ENCODE measurements at regions not wholly inside any gene's neighbourhood (a gene's known extent, or its start where the extent isn't known, plus 50 kb on each side); places are given as distances from the start of the nearest gene placed in this dataset.

DNA sequence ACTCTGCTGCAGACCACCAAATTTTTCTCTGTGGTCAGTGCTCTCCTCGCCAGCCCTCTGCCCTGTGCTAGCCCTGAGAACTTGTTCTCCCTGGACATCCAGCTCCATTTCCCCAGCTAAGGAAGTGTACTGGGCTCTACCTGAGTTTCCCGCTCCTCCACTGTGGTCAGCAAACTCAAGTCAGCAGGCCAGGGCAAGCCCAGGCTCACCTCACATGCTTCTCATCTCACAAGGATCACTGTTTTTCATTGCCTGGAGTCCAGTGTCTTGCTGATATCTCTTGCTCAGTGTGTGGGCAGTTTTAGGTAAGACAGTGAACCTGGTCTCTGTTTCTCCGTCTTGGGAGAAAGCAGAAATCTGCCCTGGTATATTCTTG is 201.4 kb downstream of the FOXO1 start:
- H3K79me1 ChIP-seq (replicated peaks; ENCODE audit: low read length, poor library complexity, severe bottlenecking) = no peaks in the 10 kb centered on the region
- H3K4me3 ChIP-seq (ENCODE audit: insufficient read depth in 1 of 2, low read depth in 1 of 2, low read length in 2 of 2) = no peak overlapping the region
- H3K36me3 ChIP-seq (ENCODE audit: control insufficient read depth in 1 of 2, insufficient read depth in 2 of 2, low read depth in 1 of 2, low read length in 2 of 2) = no peaks in the 10 kb centered on the region
- no peaks in the 10 kb centered on the region for H3K9me3 ChIP-seq (ENCODE audit: control insufficient read depth, low read length)
- H3K4me1 ChIP-seq (ENCODE audit: control insufficient read depth, insufficient read depth, low read depth, low read length) = no peaks in the 10 kb centered on the region
- H2BK15ac ChIP-seq (ENCODE audit: low read depth, poor library complexity, severe bottlenecking) = no peak overlapping the region
- no peak overlapping the region for H3K27ac ChIP-seq (ENCODE audit: low read length, poor library complexity, severe bottlenecking)
- H3K4ac ChIP-seq (ENCODE audit: low read depth in 1 of 2, low read length in 2 of 2) = no peak overlapping the region
- 95% methylated on average over 3 of the region's 3 CpGs for WGBS
- H3K4me2 ChIP-seq (ENCODE audit: low read length, poor library complexity, severe bottlenecking) = no peak overlapping the region
- H3K9ac ChIP-seq (ENCODE audit: low read length) = no peak overlapping the region
- H2AFZ ChIP-seq (ENCODE audit: low read depth, low read length) = no peak overlapping the region
- H3K14ac ChIP-seq (ENCODE audit: low read length in 2 of 2) = no peak overlapping the region
- no peak for DNase-seq
- no peak overlapping the region for H4K8ac ChIP-seq (ENCODE audit: low read length)
- no peak overlapping the region for H2AK5ac ChIP-seq (ENCODE audit: low read length, severe bottlenecking)
- no peak overlapping the region for H2BK120ac ChIP-seq (ENCODE audit: low read depth, low read length)
- no peak overlapping the region for H3K23ac ChIP-seq (ENCODE audit: low read length in 2 of 2)
- no peak overlapping the region for H2BK5ac ChIP-seq (ENCODE audit: low read depth, low read length, poor library complexity, severe bottlenecking)
- no peak overlapping the region for H3K18ac ChIP-seq (ENCODE audit: low read depth in 1 of 2, low read length in 2 of 2)
- no peak overlapping the region for H4K91ac ChIP-seq (ENCODE audit: low read length)
- no peak overlapping the region for H2BK12ac ChIP-seq (ENCODE audit: low read length in 2 of 2)
- H3K27me3 ChIP-seq (ENCODE audit: control insufficient read depth in 1 of 2, insufficient read depth in 1 of 2, low read length in 2 of 2) = no peaks in the 10 kb centered on the region

DNA sequence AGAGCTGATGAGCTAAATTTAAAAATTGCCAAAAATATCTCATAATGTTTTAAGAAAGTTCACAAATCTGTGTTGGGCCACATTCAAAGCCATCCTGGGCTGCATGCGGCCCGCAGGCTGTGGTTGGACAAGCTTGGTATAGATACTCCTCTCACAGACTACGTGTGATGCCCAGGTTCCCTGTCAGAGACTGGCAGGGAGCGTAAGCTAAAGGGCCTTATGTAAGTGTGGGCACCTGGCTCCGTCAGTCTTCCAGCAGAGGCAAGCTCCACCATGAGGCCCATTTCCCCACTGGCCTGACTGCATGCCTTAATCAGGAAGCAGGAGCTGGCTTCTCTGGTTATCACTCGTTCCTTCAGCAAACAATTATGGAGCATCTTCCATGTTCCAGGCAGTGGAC is 200.2 kb downstream of the FOXO1 start:
- Histone ChIP-seq H3K4me2 (ENCODE audit: low read length, poor library complexity, severe bottlenecking) (no peak overlapping the region), H3K4ac (ENCODE audit: low read depth in 1 of 2, low read length in 2 of 2) (no peak overlapping the region), H3K27me3 (ENCODE audit: control insufficient read depth in 1 of 2, insufficient read depth in 1 of 2, low read length in 2 of 2) (no peaks in the 10 kb centered on the region), H2BK120ac (ENCODE audit: low read depth, low read length) (no peak overlapping the region), H4K8ac (ENCODE audit: low read length) (no peak overlapping the region), H3K9ac (ENCODE audit: low read length) (no peak overlapping the region), H3K79me1 (replicated peaks; ENCODE audit: low read length, poor library complexity, severe bottlenecking) (no peaks in the 10 kb centered on the region), H3K36me3 (ENCODE audit: control insufficient read depth in 1 of 2, insufficient read depth in 2 of 2, low read depth in 1 of 2, low read length in 2 of 2) (no peaks in the 10 kb centered on the region), H4K91ac (ENCODE audit: low read length) (no peak overlapping the region), H2AK5ac (ENCODE audit: low read length, severe bottlenecking) (no peak overlapping the region), H2AFZ (ENCODE audit: low read depth, low read length) (no peak overlapping the region), H3K23ac (ENCODE audit: low read length in 2 of 2) (no peak overlapping the region), H2BK12ac (ENCODE audit: low read length in 2 of 2) (no peak overlapping the region), H3K4me1 (ENCODE audit: control insufficient read depth, insufficient read depth, low read depth, low read length) (no peaks in the 10 kb centered on the region), H3K4me3 (ENCODE audit: insufficient read depth in 1 of 2, low read depth in 1 of 2, low read length in 2 of 2) (no peak overlapping the region), H3K27ac (ENCODE audit: low read length, poor library complexity, severe bottlenecking) (no peak overlapping the region), H3K9me3 (ENCODE audit: control insufficient read depth, low read length) (no peaks in the 10 kb centered on the region), H2BK15ac (ENCODE audit: low read depth, poor library complexity, severe bottlenecking) (no peak overlapping the region), H3K14ac (ENCODE audit: low read length in 2 of 2) (no peak overlapping the region), H2BK5ac (ENCODE audit: low read depth, low read length, poor library complexity, severe bottlenecking) (no peak overlapping the region), H3K18ac (ENCODE audit: low read depth in 1 of 2, low read length in 2 of 2) (no peak overlapping the region)
- DNase-seq = no peak
- WGBS = 90% methylated on average over 6 of the region's 6 CpGs

DNA sequence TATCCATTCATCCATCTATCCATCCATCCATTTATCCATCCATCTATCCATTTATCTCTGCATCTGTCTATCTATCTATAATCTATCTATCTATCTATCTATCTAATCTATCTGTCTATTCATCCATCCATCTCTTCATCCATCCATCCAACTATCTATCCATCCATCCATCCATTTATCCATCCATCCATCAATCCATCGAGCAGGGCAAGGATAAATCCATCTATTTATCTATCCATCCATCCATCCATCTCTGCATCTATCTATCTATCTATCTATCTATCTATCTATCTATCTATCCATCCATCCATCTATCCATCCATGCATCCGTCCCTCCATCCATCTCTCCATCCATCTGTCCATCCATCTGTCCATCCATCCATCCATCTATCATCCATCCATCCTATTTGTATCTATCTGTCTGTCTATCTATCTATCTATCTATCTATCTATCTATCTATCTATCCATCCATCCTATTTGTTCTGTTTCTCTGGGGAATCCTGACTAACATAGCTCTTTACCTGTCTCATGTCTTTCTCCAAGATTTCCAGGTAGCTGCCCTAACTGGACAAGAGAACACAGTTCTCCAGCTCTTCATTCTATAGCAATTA is 198.1 kb downstream of the FOXO1 start:
- H3K14ac ChIP-seq (ENCODE audit: low read length in 2 of 2) = no peak overlapping the region
- H2AK5ac ChIP-seq (ENCODE audit: low read length, severe bottlenecking) = no peak overlapping the region
- no peak overlapping the region for H3K9ac ChIP-seq (ENCODE audit: low read length)
- H2BK12ac ChIP-seq (ENCODE audit: low read length in 2 of 2) = no peak overlapping the region
- H3K79me1 ChIP-seq (replicated peaks; ENCODE audit: low read length, poor library complexity, severe bottlenecking) = no peaks in the 10 kb centered on the region
- H3K23ac ChIP-seq (ENCODE audit: low read length in 2 of 2) = no peak overlapping the region
- WGBS = 69% methylated on average over 2 of the region's 2 CpGs
- H3K9me3 ChIP-seq (ENCODE audit: control insufficient read depth, low read length) = no peaks in the 10 kb centered on the region
- no peak overlapping the region for H3K4ac ChIP-seq (ENCODE audit: low read depth in 1 of 2, low read length in 2 of 2)
- no peak overlapping the region for H2BK15ac ChIP-seq (ENCODE audit: low read depth, poor library complexity, severe bottlenecking)
- H3K4me3 ChIP-seq (ENCODE audit: insufficient read depth in 1 of 2, low read depth in 1 of 2, low read length in 2 of 2) = no peak overlapping the region
- no peak overlapping the region for H2AFZ ChIP-seq (ENCODE audit: low read depth, low read length)
- no peak overlapping the region for H4K8ac ChIP-seq (ENCODE audit: low read length)
- no peak overlapping the region for H3K18ac ChIP-seq (ENCODE audit: low read depth in 1 of 2, low read length in 2 of 2)
- peaks cover 2% of the 10 kb centered on the region for H3K4me1 ChIP-seq (ENCODE audit: control insufficient read depth, insufficient read depth, low read depth, low read length)
- no peak overlapping the region for H4K91ac ChIP-seq (ENCODE audit: low read length)
- no peak overlapping the region for H3K27ac ChIP-seq (ENCODE audit: low read length, poor library complexity, severe bottlenecking)
- no peak for DNase-seq
- H2BK120ac ChIP-seq (ENCODE audit: low read depth, low read length) = no peak overlapping the region
- no peaks in the 10 kb centered on the region for H3K36me3 ChIP-seq (ENCODE audit: control insufficient read depth in 1 of 2, insufficient read depth in 2 of 2, low read depth in 1 of 2, low read length in 2 of 2)
- no peak overlapping the region for H2BK5ac ChIP-seq (ENCODE audit: low read depth, low read length, poor library complexity, severe bottlenecking)
- H3K4me2 ChIP-seq (ENCODE audit: low read length, poor library complexity, severe bottlenecking) = no peak overlapping the region
- no peaks in the 10 kb centered on the region for H3K27me3 ChIP-seq (ENCODE audit: control insufficient read depth in 1 of 2, insufficient read depth in 1 of 2, low read length in 2 of 2)

DNA sequence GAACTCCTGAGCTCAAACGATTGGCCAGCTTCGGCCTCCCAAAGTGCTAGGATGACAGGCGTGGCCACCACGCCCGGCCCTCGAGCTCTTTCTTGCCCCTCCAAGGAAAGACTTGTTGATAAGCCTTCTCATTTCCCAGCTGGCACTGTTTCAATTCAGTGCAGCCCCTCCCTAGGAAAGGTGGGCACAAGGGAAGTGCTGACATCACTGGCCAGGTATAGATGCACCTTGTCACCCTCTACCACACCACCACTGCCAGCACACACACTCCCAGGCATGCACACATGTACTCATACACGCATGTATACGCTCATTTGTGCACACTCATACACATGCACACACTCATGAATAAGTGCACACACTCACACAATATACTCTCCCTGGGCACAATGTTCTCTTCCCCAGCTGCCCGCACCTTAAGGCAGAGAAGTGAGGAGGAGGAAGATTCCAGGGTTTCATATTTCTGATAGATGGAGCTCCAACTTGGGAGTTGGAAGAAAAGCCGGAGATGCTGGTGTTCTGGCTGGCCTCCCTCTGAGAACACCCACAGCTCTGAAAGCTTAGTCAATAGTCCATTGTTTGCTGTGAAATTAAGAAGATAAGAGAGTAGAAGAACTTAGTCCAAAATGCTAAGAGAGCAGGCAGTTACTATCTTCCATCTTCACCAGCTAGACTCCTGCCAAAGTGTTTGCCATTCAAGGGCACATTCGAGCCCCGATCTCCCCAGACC is 196.7 kb downstream of the FOXO1 start:
- Histone ChIP-seq H3K18ac (ENCODE audit: low read depth in 1 of 2, low read length in 2 of 2) (no peak overlapping the region), H2AFZ (ENCODE audit: low read depth, low read length) (no peak overlapping the region), H3K36me3 (ENCODE audit: control insufficient read depth in 1 of 2, insufficient read depth in 2 of 2, low read depth in 1 of 2, low read length in 2 of 2) (no peaks in the 10 kb centered on the region), H3K23ac (ENCODE audit: low read length in 2 of 2) (no peak overlapping the region), H2BK15ac (ENCODE audit: low read depth, poor library complexity, severe bottlenecking) (no peak overlapping the region), H3K14ac (ENCODE audit: low read length in 2 of 2) (no peak overlapping the region), H2BK120ac (ENCODE audit: low read depth, low read length) (no peak overlapping the region), H3K27me3 (ENCODE audit: control insufficient read depth in 1 of 2, insufficient read depth in 1 of 2, low read length in 2 of 2) (no peaks in the 10 kb centered on the region), H4K8ac (ENCODE audit: low read length) (no peak overlapping the region), H2BK12ac (ENCODE audit: low read length in 2 of 2) (no peak overlapping the region), H3K4me1 (ENCODE audit: control insufficient read depth, insufficient read depth, low read depth, low read length) (peaks cover 2% of the 10 kb centered on the region), H4K91ac (ENCODE audit: low read length) (no peak overlapping the region), H3K27ac (ENCODE audit: low read length, poor library complexity, severe bottlenecking) (no peak overlapping the region), H2BK5ac (ENCODE audit: low read depth, low read length, poor library complexity, severe bottlenecking) (no peak overlapping the region), H3K79me1 (replicated peaks; ENCODE audit: low read length, poor library complexity, severe bottlenecking) (no peaks in the 10 kb centered on the region), H2AK5ac (ENCODE audit: low read length, severe bottlenecking) (no peak overlapping the region), H3K4ac (ENCODE audit: low read depth in 1 of 2, low read length in 2 of 2) (no peak overlapping the region), H3K4me2 (ENCODE audit: low read length, poor library complexity, severe bottlenecking) (no peak overlapping the region), H3K4me3 (ENCODE audit: insufficient read depth in 1 of 2, low read depth in 1 of 2, low read length in 2 of 2) (no peak overlapping the region), H3K9ac (ENCODE audit: low read length) (no peak overlapping the region), H3K9me3 (ENCODE audit: control insufficient read depth, low read length) (no peaks in the 10 kb centered on the region)
- DNase-seq = no peak
- WGBS = 94% methylated on average over 12 of the region's 12 CpGs
